ENCODE measurements at regions not wholly inside any gene's neighbourhood (a gene's known extent, or its start where the extent isn't known, plus 50 kb on each side); places are given as distances from the start of the nearest gene placed in this dataset.
A peak's percentile ranks its signal among the peaks of the same experiment; 100 is the strongest.

DNA sequence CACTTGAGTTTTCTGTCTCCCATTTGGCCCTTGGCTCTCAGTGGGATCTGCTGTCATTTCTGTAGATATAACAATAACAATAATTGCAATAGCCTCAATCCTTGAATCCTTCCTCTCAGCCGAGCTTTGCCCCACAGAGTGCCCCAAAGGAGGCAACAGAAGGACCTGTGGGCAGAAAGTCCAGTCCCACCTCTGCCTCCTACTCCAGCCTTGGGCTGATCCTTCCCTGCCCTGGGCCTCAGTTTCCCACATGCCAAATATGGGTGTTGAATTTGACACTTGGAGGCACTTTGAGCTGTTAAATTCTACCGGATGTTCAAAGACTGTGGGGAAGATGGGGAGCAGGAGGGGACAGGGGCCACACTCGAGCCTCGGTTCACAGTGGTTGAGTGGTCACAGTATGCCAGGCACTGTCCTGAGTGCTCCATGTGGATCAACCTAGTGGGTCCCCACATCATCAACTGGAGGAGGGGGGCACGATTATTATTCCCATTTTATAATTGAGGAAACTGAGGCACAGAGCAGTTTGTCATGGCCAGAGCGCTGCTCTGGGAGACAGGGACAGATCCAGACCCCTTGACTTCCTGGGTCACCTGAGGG is 307.1 kb downstream of the MATN1 start:
- Mint-ChIP-seq H3K36me3 (ENCODE audit: low read depth) (no peaks in the 10 kb centered on the region), H3K9me3 (no peaks in the 10 kb centered on the region), H3K27ac (no peak overlapping the region), H3K4me3 (no peak overlapping the region), H3K27me3 (peaks cover 3% of the 10 kb centered on the region), H3K4me1 (no peaks in the 10 kb centered on the region)
- ChIA-PET CTCF (no interaction called here), POLR2A (no interaction called here)
- DNase-seq = no peak

DNA sequence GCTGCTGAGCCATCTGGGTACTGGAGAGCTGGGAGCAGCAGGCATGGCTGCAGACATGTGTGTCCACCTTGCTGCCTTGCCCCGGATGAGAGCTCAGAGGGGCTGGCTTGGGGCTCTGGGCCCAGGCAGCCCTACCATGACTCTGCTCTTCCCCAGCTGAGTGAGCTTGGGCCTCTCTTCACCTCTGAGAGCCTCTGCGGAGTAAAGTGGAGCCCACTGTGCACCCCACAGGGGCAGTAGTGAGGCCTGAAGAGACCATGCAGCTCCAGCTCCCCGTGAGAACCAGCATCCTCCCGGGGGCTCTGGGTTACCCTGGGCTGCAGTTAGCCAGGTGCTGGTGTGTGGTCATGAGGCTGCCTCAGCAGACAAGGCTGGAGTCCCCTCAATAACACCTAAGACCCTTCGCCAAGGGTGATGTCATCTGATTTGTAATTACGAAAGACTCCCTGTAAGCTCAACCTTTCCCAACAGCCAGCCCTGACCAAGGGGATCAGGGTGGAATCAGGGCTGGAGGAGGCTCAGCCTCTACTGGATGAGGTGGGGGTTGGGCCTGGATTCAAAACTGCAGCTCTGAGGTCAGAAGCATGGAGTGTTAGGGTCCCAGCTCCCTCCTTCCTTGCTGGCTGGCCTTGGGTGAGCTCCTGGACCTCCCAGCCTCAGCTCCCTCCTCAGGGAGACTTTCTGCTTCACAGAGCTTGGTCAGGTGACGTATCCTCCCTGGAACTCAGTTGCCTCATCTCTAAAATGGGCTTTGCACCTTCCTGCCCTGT is 308.0 kb downstream of the MATN1 start:
- H3K4me3 Mint-ChIP-seq = no peak overlapping the region
- H3K27me3 Mint-ChIP-seq = peaks cover 3% of the 10 kb centered on the region
- no peak overlapping the region for H3K27ac Mint-ChIP-seq
- no peaks in the 10 kb centered on the region for H3K4me1 Mint-ChIP-seq
- DNase-seq = no peak
- H3K36me3 Mint-ChIP-seq (ENCODE audit: low read depth) = no peaks in the 10 kb centered on the region
- no peaks in the 10 kb centered on the region for H3K9me3 Mint-ChIP-seq
- ChIA-PET CTCF (no interaction called here), POLR2A (no interaction called here)

GRCh38 chr1:30414851-30415165 is 308.6 kb downstream of the MATN1 start:
- POLR2A ChIA-PET = no interaction called here
- H3K36me3 Mint-ChIP-seq (ENCODE audit: low read depth) = no peaks in the 10 kb centered on the region
- H3K27ac Mint-ChIP-seq = no peak overlapping the region
- peaks cover 3% of the 10 kb centered on the region for H3K27me3 Mint-ChIP-seq
- no peaks in the 10 kb centered on the region for H3K4me1 Mint-ChIP-seq
- no peaks in the 10 kb centered on the region for H3K9me3 Mint-ChIP-seq
- CTCF ChIA-PET = no interaction called here
- no peak for DNase-seq
- H3K4me3 Mint-ChIP-seq = no peak overlapping the region

GRCh38 chr1:30414086-30414850 is 309.1 kb downstream of the MATN1 start:
- Mint-ChIP-seq H3K9me3 (no peaks in the 10 kb centered on the region), H3K4me3 (no peak overlapping the region), H3K4me1 (no peaks in the 10 kb centered on the region), H3K27ac (no peak overlapping the region), H3K36me3 (ENCODE audit: low read depth) (no peaks in the 10 kb centered on the region), H3K27me3 (peaks cover 3% of the 10 kb centered on the region)
- ChIA-PET CTCF (no interaction called here), POLR2A (no interaction called here)
- DNase-seq = no peak

GRCh38 chr1:30413606-30414005 is 309.8 kb downstream of the MATN1 start:
- H3K9me3 Mint-ChIP-seq = no peaks in the 10 kb centered on the region
- POLR2A ChIA-PET = no interaction called here
- H3K27me3 Mint-ChIP-seq = peaks cover 3% of the 10 kb centered on the region
- no peak overlapping the region for H3K27ac Mint-ChIP-seq
- DNase-seq = no peak
- H3K36me3 Mint-ChIP-seq (ENCODE audit: low read depth) = no peaks in the 10 kb centered on the region
- H3K4me1 Mint-ChIP-seq = no peaks in the 10 kb centered on the region
- no peak overlapping the region for H3K4me3 Mint-ChIP-seq
- CTCF ChIA-PET = no interaction called here

GRCh38 chr1:30413111-30413440 is 310.3 kb downstream of the MATN1 start:
- H3K4me1 Mint-ChIP-seq = no peaks in the 10 kb centered on the region

DNA sequence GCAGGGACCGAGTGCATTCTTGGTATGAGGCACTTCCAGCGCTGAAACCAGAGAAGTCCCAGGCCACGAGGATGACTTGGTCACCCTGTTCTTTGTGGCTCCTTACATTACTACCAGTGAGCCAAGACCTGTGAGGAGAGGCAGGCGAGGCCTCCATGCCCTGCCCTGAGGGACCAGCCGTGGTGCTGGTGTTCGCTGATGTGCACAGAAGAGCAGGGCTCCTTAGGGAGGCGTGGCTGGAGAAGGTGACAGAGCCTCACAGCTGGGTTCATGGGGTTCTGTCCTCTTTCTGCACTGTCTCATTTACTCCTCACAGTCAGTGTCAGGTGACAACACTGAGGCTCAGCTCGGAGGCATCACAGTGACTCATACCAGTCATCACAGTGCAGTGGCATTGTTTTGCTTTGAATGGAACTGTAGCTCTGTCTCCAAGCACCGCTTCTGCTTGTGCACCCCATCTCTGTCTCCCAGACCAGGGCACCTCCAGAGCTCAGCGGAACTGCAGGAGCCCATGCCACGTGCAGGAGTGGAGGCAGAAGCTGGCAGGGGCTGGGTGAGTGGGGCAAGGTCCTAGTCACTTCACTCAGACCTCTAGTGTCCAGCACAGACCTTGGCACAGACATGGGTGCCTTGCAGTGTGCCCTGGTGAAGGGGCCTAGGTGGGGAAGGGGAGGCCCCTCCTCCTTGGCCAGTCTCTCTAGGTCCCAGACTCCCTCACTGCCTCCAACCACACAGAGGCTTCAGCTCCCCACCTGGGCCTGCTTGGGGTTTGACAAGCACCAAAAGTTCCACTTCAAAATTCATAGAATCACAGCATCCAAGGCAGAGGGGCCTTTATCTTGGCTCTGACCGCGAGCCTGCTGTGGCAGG is 310.9 kb downstream of the MATN1 start:
- no peak for DNase-seq
- H3K4me1 Mint-ChIP-seq = no peaks in the 10 kb centered on the region
- ChIA-PET CTCF (no interaction called here), POLR2A (no interaction called here)
- H3K27ac Mint-ChIP-seq = no peak overlapping the region
- no peak overlapping the region for H3K4me3 Mint-ChIP-seq
- H3K9me3 Mint-ChIP-seq = no peaks in the 10 kb centered on the region
- H3K27me3 Mint-ChIP-seq = peaks cover 3% of the 10 kb centered on the region
- no peaks in the 10 kb centered on the region for H3K36me3 Mint-ChIP-seq (ENCODE audit: low read depth)

More at GRCh38 chr1:30413111-30413440, 310.3 kb downstream of the MATN1 start:
- no peak overlapping the region for H3K27ac Mint-ChIP-seq
- no peak for DNase-seq
- POLR2A ChIA-PET = no interaction called here
- no peak overlapping the region for H3K4me3 Mint-ChIP-seq
- H3K36me3 Mint-ChIP-seq (ENCODE audit: low read depth) = no peaks in the 10 kb centered on the region
- H3K9me3 Mint-ChIP-seq = no peaks in the 10 kb centered on the region
- H3K27me3 Mint-ChIP-seq = peaks cover 3% of the 10 kb centered on the region
- CTCF ChIA-PET = no interaction called here

DNA sequence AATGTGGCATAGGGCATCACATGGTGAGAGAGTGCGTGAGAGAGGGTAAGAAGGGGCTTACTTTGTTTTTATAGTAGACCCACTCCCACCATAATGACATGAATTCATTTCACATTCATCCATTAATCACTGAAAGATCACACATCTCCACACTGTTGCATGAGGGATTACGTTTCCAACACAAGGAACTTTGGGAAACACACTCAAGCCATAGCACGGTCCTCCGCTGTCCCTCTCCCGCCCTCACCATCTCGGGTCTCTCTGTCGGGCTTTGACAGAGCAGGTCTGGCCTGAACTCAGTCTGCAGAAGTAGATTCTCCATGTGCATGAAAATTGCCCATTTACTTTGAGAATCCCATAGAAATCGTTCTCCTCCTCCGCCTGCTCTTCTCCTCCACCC is 312.2 kb downstream of the MATN1 start:
- no peak overlapping the region for H3K27ac Mint-ChIP-seq
- H3K4me3 Mint-ChIP-seq = no peak overlapping the region
- peak; percentile 11 for DNase-seq
- no peaks in the 10 kb centered on the region for H3K36me3 Mint-ChIP-seq (ENCODE audit: low read depth)
- no peaks in the 10 kb centered on the region for H3K9me3 Mint-ChIP-seq
- CTCF ChIA-PET = no interaction called here
- H3K27me3 Mint-ChIP-seq = peaks cover 3% of the 10 kb centered on the region
- POLR2A ChIA-PET = no interaction called here
- no peaks in the 10 kb centered on the region for H3K4me1 Mint-ChIP-seq

DNA sequence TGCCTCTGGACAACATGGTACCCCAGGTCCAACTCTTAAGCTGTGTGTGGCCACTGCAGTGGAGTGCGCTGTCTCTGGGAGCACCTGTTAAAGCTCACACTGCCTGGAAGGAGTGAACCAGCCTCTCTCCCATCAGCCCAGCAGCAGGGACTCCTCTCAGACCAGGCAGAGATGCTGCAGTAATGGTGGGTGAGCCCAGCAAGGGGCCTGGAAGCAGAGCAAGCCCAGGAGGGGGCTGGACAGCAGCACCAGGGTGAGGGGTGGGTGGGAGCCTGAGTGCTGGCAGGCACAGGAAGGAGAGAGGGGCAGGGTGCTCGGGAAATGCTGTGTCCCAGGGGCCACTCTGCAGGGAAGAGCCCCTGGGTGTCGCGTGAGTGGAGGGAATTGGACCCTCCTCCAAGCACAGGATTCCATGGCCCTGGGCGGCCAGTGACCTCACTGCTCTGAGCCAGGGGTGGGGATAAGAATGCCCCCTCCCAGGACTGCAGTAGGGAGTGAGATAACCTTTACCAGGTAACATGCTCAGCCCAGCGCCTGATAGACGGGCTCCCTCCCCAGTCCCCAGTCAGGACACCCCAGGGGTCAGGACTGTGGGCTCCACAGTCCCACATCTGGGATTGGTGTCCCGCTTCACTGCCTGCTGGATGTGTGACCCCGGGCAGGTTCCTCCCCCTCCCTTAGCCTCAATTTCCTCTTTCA is 313.1 kb downstream of the MATN1 start:
- ChIA-PET POLR2A (no interaction called here), CTCF (no interaction called here)
- H3K36me3 Mint-ChIP-seq (ENCODE audit: low read depth) = no peaks in the 10 kb centered on the region
- no peak overlapping the region for H3K27ac Mint-ChIP-seq
- DNase-seq = peak; percentile 8
- H3K9me3 Mint-ChIP-seq = no peaks in the 10 kb centered on the region
- no peaks in the 10 kb centered on the region for H3K4me1 Mint-ChIP-seq
- no peak overlapping the region for H3K4me3 Mint-ChIP-seq
- H3K27me3 Mint-ChIP-seq = peaks cover 3% of the 10 kb centered on the region

- Mint-ChIP-seq H3K4me1 (no peaks in the 10 kb centered on the region), H3K27ac (no peak overlapping the region), H3K4me3 (no peak overlapping the region), H3K27me3 (peaks cover 3% of the 10 kb centered on the region), H3K9me3 (no peaks in the 10 kb centered on the region), H3K36me3 (ENCODE audit: low read depth) (no peaks in the 10 kb centered on the region)
- DNase-seq = peak; percentile 9
- POLR2A ChIA-PET = no interaction called here
- CTCF ChIA-PET = no interaction called here
Observed at GRCh38 chr1:30409476-30410152, 313.8 kb downstream of the MATN1 start.

DNA sequence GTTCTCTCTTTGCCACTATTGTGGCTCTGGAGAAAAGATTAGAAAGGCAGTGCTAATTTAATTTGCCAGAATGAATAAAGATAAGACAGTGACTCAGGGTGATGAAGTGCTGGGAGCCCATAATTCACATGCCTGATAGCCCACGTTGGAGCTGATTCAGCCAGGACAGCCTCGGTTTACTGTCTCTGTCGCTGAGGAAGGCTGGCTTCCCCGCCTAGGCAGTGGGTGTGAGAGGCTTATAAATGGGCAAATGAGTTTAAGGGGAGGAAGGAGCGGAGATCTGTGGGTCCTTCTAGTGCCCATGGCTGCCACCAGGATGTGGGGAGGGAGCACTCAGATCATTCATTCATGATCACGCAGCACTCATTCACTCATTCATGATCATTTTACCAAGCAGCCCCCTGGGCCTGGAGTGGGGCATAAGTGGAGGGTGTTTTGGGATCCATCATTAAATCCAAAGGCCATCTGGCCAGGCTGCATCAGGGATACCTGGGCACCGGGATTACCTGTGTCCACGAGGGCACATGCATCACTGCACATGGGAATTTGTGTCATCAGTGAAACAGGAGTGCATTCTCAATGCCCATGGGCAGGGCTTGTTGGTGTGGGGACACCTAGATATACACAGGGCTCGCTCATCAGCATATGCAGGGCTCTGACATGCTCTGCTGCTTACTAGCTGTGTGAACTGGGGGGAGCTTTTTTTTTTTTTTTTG is 315.4 kb downstream of the MATN1 start:
- Mint-ChIP-seq H3K36me3 (ENCODE audit: low read depth) (no peaks in the 10 kb centered on the region), H3K27me3 (peaks cover 3% of the 10 kb centered on the region), H3K27ac (no peak overlapping the region), H3K4me1 (no peaks in the 10 kb centered on the region), H3K4me3 (no peak overlapping the region), H3K9me3 (no peaks in the 10 kb centered on the region)
- ChIA-PET POLR2A (no interaction called here), CTCF (no interaction called here)
- DNase-seq = peak; percentile 6
